Superior temporal gyrus (tissue), 1 donor: ENCODE measurements at regions not wholly inside any gene's neighbourhood (a gene's known extent, or its start where the extent isn't known, plus 50 kb on each side); places are given as distances from the start of the nearest gene placed in this dataset.
"Not testable (repeated sequence)": the region's sequence is repeated elsewhere in the genome, so short reads cannot be mapped to it uniquely, and the experiment has no call there.

Experiments
- DNase-seq: peaks from one replicate; pipeline ENCODE4 v3.0.0-alpha.2; 2016; ENCODE audit errors: extremely low spot score

- no peak for DNase-seq
Observed at GRCh38 chr2:49686291-49686690, 532.0 kb upstream of the FSHR start.

- DNase-seq = no peak
Observed at GRCh38 chr2:49677227-49677626, 522.9 kb upstream of the FSHR start.

- no peak for DNase-seq
Observed at GRCh38 chr2:49664827-49665226, 510.5 kb upstream of the FSHR start.

- DNase-seq = no peak
Observed at GRCh38 chr2:49661809-49662208, 507.5 kb upstream of the FSHR start.

GRCh38 chr2:49656853-49657252 lies 502.5 kb upstream of the FSHR start:
- no peak for DNase-seq

GRCh38 chr2:49643149-49643548 lies 488.8 kb upstream of the FSHR start:
- DNase-seq = no peak

- DNase-seq = no peak
Observed at GRCh38 chr2:49640630-49641029, 486.3 kb upstream of the FSHR start.

- DNase-seq = no peak
Observed at GRCh38 chr2:49621016-49621415, 466.7 kb upstream of the FSHR start.

GRCh38 chr2:49619804-49620203 lies 465.5 kb upstream of the FSHR start:
- DNase-seq = no peak

GRCh38 chr2:49618491-49618890 lies 464.2 kb upstream of the FSHR start:
- no peak for DNase-seq

- peak; percentile 85 for DNase-seq
Observed at GRCh38 chr2:49616800-49617199, 462.5 kb upstream of the FSHR start.

GRCh38 chr2:49611796-49612195 lies 457.5 kb upstream of the FSHR start:
- DNase-seq = not testable (repeated sequence)

GRCh38 chr2:49600524-49600923 lies 446.2 kb upstream of the FSHR start:
- DNase-seq = no peak

GRCh38 chr2:49598231-49598630 lies 443.9 kb upstream of the FSHR start:
- DNase-seq = no peak

GRCh38 chr2:49585921-49586320 lies 431.6 kb upstream of the FSHR start:
- no peak for DNase-seq

- DNase-seq = no peak
Observed at GRCh38 chr2:49582946-49583345, 428.6 kb upstream of the FSHR start.

GRCh38 chr2:49577041-49577440 lies 422.7 kb upstream of the FSHR start:
- no peak for DNase-seq

- no peak for DNase-seq
Observed at GRCh38 chr2:49569176-49569575, 414.9 kb upstream of the FSHR start.

- peak; percentile 53 for DNase-seq
Observed at GRCh38 chr2:49567811-49568600, 413.7 kb upstream of the FSHR start.

- no peak for DNase-seq
Observed at GRCh38 chr2:49567021-49567420, 412.7 kb upstream of the FSHR start.

GRCh38 chr2:49553658-49554057 lies 399.3 kb upstream of the FSHR start:
- no peak for DNase-seq

- DNase-seq = no peak
Observed at GRCh38 chr2:49532702-49533101, 378.4 kb upstream of the FSHR start.

- no peak for DNase-seq
Observed at GRCh38 chr2:49515996-49516782, 361.9 kb upstream of the FSHR start.
